ENCODE measurements at regions not wholly inside any gene's neighbourhood (a gene's known extent, or its start where the extent isn't known, plus 50 kb on each side); places are given as distances from the start of the nearest gene placed in this dataset.

GRCh38 chr5:4098226-4098625, 502.6 kb downstream of the IRX1 start:
- no peak for TF ChIP-seq CTCF (conservative IDR thresholded peaks at IDR 0.05; ENCODE audit: control insufficient read depth, insufficient read depth, low read depth, low read length)
- no peak overlapping the region for H3K4me3 ChIP-seq (ENCODE audit: control insufficient read depth, low read depth, low read length)
- no peak for DNase-seq (ENCODE audit: low read depth)

DNA sequence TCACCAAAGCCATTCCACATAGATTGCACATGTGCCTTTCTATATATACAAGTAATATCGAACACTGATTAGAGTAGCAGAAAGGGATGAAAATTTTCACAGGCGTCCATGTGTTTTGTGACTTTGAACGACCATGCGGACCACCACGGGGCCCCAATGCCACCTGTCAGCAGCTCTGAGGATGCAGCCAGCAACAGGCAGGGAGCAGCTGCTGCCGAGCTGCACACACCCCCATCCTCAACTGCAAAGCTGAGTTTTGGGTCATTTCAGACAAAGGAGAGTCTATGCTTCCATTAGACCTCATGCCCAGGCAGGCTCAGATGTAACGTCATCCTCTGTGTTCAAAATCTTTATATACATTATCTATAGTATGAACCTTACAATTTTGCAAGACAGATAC, 503.8 kb downstream of the IRX1 start:
- no peak for DNase-seq (ENCODE audit: low read depth)
- no peak for TF ChIP-seq CTCF (conservative IDR thresholded peaks at IDR 0.05; ENCODE audit: control insufficient read depth, insufficient read depth, low read depth, low read length)
- no peak overlapping the region for H3K4me3 ChIP-seq (ENCODE audit: control insufficient read depth, low read depth, low read length)

DNA sequence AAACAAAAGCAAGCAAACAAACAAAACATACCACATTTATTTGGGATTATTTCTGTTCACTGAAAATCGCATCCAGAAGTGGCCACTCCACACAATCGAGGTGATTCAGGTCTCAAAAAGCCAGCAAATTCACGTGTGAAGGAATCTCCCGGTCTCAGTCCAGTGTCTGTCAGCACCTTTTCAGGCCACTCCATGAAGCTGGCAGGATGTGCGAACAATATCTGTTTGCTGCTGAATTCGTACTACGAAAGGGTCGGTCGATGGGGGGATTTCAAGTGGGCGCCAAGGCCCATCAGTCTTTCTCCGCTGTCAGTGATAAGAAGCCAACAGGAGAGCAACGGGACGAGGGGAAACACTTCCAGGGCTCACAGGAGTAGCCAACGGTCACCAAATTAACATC, 505.1 kb downstream of the IRX1 start:
- no peak for DNase-seq (ENCODE audit: low read depth)
- TF ChIP-seq CTCF (conservative IDR thresholded peaks at IDR 0.05; ENCODE audit: control insufficient read depth, insufficient read depth, low read depth, low read length), result no peak

GRCh38 chr5:4101189-4101588, 505.6 kb downstream of the IRX1 start:
- DNase-seq (ENCODE audit: low read depth), result no peak
- TF ChIP-seq CTCF (conservative IDR thresholded peaks at IDR 0.05; ENCODE audit: control insufficient read depth, insufficient read depth, low read depth, low read length), result no peak
- no peak overlapping the region for H3K4me3 ChIP-seq (ENCODE audit: control insufficient read depth, low read depth, low read length)

More for the DNA sequence above, 505.1 kb downstream of the IRX1 start:
- no peak overlapping the region for H3K4me3 ChIP-seq (ENCODE audit: control insufficient read depth, low read depth, low read length)

GRCh38 chr5:4104831-4105597, 509.4 kb downstream of the IRX1 start:
- no peak overlapping the region for H3K4me3 ChIP-seq (ENCODE audit: control insufficient read depth, low read depth, low read length)
- no peak for DNase-seq (ENCODE audit: low read depth)
- TF ChIP-seq CTCF (conservative IDR thresholded peaks at IDR 0.05; ENCODE audit: control insufficient read depth, insufficient read depth, low read depth, low read length), result no peak

DNA sequence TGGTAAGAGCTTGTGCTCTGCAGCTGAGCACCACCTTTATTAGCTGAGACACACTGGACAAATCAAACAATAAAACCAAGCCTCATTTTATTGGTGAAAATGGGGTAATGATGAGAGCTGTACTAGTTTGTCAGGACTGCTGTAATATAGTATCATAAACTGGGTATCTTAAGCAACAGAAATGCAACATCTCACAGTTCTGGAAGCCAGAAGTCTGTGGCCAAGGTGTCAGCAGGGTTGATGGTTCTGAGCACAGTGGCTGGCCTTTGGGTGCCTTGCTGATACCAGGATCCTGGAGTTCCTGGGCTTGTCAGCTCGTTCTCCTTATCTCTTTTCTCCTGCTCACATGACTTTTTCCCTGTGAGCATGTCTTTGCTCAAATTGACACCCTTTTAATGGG, 513.1 kb downstream of the IRX1 start:
- DNase-seq (ENCODE audit: low read depth), result no peak
- no peak overlapping the region for H3K4me3 ChIP-seq (ENCODE audit: control insufficient read depth, low read depth, low read length)
- TF ChIP-seq CTCF (conservative IDR thresholded peaks at IDR 0.05; ENCODE audit: control insufficient read depth, insufficient read depth, low read depth, low read length), result no peak
